ENCODE measurements at regions not wholly inside any gene's neighbourhood (a gene's known extent, or its start where the extent isn't known, plus 50 kb on each side); places are given as distances from the start of the nearest gene placed in this dataset.

- no peak for TF ChIP-seq TEAD4 (IDR thresholded peaks at IDR 0.05; ENCODE audit: borderline replicate concordance, insufficient read depth)
- no peak for TF ChIP-seq JUND (IDR thresholded peaks at IDR 0.05)
- TF ChIP-seq CTCF (IDR thresholded peaks at IDR 0.05): no peak
- TF ChIP-seq REST (IDR thresholded peaks at IDR 0.05; ENCODE audit: low read depth, low read length): no peak
- TF ChIP-seq EP300 (IDR thresholded peaks at IDR 0.05; ENCODE audit: borderline replicate concordance in 1 of 2, low read depth in 1 of 2, low read length in 1 of 2): no peak
- TF ChIP-seq TAF1 (IDR thresholded peaks at IDR 0.05; ENCODE audit: borderline replicate concordance, low read depth, low read length): no peak
- no peak for TF ChIP-seq RAD21 (IDR thresholded peaks at IDR 0.05; ENCODE audit: low read length)
Observed at GRCh38 chr11:109619498-109619897, 197.5 kb downstream of the C11orf87 start.

Data from SK-N-SH (cell line).